DND-41 (cell line): ENCODE measurements at regions not wholly inside any gene's neighbourhood (a gene's known extent, or its start where the extent isn't known, plus 50 kb on each side); places are given as distances from the start of the nearest gene placed in this dataset.

ENCODE experiments used
- ATAC-seq: fragments of 200-7000 bp; cut with Tn5 transposase; 3 replicates; pipeline ENCODE4 v1.9.1; 2021; ENCODE audit warnings: low read depth; ENCODE audit not compliant: insufficient read depth
- DNase-seq: peaks from one replicate; pipeline ENCODE4 v3.0.0-alpha.2; 2020
- H2AFZ ChIP-seq: 2 replicates; pipeline ENCODE4 v1.6.0; 2012; ENCODE audit warnings: low read depth, low read length
- H3K27ac ChIP-seq: 2 replicates; pipeline ENCODE4 v1.5.1; 2012; ENCODE audit warnings: low read length, inconsistent platforms
- H3K27me3 ChIP-seq: fragments of 200-600 bp; sonication (generic); 2 replicates; pipeline ENCODE4 v1.6.0; 2012; ENCODE audit warnings: low read length, mild to moderate bottlenecking, inconsistent platforms; ENCODE audit not compliant: insufficient read depth, poor library complexity
- H3K36me3 ChIP-seq: 2 replicates; pipeline ENCODE4 v1.5.1; 2012; ENCODE audit warnings: low read length, inconsistent platforms; ENCODE audit not compliant: insufficient read depth
- H3K4me1 ChIP-seq: 2 replicates; pipeline ENCODE4 v1.5.1; 2012; ENCODE audit warnings: mild to moderate bottlenecking, low read length; ENCODE audit not compliant: insufficient read depth
- H3K4me2 ChIP-seq: 2 replicates; pipeline ENCODE4 v1.6.0; 2012; ENCODE audit warnings: mild to moderate bottlenecking, moderate library complexity, low read length, inconsistent platforms; ENCODE audit not compliant: insufficient read depth
- H3K4me3 ChIP-seq, 2 experiments: fragments of 200-600 bp in 1 of 2; shearing (Covaris generic) in 1 of 2; 2 replicates each; pipeline ENCODE4 v1.5.1; 2012 to 2016; ENCODE audit warnings: inconsistent platforms in 2 of 2, low read length in 2 of 2, mild to moderate bottlenecking in 2 of 2, low read depth in 1 of 2, moderate library complexity in 1 of 2
- H3K79me2 ChIP-seq: 2 replicates; pipeline ENCODE4 v1.6.0; 2012; ENCODE audit warnings: low read length, inconsistent platforms; ENCODE audit not compliant: insufficient read depth
- H3K9ac ChIP-seq: 2 replicates; pipeline ENCODE4 v1.6.0; 2012; ENCODE audit warnings: low read depth, mild to moderate bottlenecking, inconsistent platforms, low read length, moderate library complexity
- H3K9me3 ChIP-seq: 2 replicates; pipeline ENCODE4 v1.5.1; 2012; ENCODE audit warnings: low read length, moderate library complexity, mild to moderate bottlenecking, inconsistent platforms; ENCODE audit not compliant: insufficient read depth, severe bottlenecking
- H4K20me1 ChIP-seq: 2 replicates; pipeline ENCODE4 v1.6.0; 2012; ENCODE audit warnings: low read length; ENCODE audit not compliant: insufficient read depth
- CTCF ChIP-seq: IDR thresholded peaks from 2 replicates; pipeline ENCODE4 v1.5.1; 2012; ENCODE audit warnings: borderline replicate concordance, low read length, moderate library complexity, mild to moderate bottlenecking; ENCODE audit not compliant: poor library complexity, severe bottlenecking; ENCODE audit errors: extremely low read depth
- EZH2 ChIP-seq: IDR thresholded peaks from 3 replicates; pipeline ENCODE4 v1.6.1; 2012; ENCODE audit warnings: borderline replicate concordance, low read depth, mild to moderate bottlenecking, moderate library complexity, low read length, inconsistent platforms; ENCODE audit not compliant: severe bottlenecking

DNA sequence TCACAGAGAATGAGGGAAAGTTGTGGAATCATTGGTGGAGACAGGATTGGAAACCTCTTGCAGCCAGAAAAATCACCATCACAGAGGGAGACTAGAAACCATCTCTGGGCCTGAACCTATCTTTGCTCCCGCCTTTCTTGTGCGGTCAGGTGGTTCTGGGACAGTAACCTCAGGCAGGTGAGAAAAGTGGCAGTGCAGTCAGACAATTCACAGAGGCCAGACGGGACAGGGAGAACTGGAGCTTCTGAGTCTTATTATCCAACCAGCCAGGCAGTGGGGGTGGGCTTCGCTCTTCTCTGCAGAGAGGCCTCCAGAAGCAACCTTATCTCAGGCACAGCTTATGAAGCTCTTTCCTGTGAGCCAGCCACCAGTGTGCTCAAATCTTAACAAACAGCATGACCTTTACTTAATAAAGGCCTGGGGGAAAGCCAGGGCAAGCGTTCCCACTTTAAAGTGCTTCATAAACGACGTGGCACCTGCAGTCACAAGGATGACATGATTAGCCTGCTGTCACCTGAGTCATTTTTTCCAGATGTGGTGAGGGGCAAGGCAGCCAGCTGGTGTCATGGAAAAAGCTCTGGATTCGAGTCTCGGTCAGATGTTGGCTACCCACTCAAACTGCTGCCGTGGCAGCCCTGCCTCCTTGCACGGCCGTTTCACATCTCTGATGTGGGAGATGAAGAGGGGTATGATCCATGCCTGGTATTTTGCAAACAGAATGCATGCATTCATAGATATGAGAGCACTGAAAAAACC is 109.7 kb downstream of the B3GNT2 start:
- no peak for TF ChIP-seq EZH2
- no peak for TF ChIP-seq CTCF
- H3K4me1 ChIP-seq = no peaks in the 10 kb centered on the region
- H4K20me1 ChIP-seq = no peaks in the 10 kb centered on the region
- DNase-seq (no peak), ATAC-seq (no peak)
- no peak overlapping the region for H3K4me3 ChIP-seq
- no peaks in the 10 kb centered on the region for H3K9me3 ChIP-seq
- no peaks in the 10 kb centered on the region for H3K79me2 ChIP-seq
- no peak overlapping the region for H2AFZ ChIP-seq
- H3K4me2 ChIP-seq = no peak overlapping the region
- H3K27ac ChIP-seq = no peak overlapping the region
- H3K27me3 ChIP-seq = no peaks in the 10 kb centered on the region
- H3K9ac ChIP-seq = no peak overlapping the region
- H3K36me3 ChIP-seq = no peaks in the 10 kb centered on the region

DNA sequence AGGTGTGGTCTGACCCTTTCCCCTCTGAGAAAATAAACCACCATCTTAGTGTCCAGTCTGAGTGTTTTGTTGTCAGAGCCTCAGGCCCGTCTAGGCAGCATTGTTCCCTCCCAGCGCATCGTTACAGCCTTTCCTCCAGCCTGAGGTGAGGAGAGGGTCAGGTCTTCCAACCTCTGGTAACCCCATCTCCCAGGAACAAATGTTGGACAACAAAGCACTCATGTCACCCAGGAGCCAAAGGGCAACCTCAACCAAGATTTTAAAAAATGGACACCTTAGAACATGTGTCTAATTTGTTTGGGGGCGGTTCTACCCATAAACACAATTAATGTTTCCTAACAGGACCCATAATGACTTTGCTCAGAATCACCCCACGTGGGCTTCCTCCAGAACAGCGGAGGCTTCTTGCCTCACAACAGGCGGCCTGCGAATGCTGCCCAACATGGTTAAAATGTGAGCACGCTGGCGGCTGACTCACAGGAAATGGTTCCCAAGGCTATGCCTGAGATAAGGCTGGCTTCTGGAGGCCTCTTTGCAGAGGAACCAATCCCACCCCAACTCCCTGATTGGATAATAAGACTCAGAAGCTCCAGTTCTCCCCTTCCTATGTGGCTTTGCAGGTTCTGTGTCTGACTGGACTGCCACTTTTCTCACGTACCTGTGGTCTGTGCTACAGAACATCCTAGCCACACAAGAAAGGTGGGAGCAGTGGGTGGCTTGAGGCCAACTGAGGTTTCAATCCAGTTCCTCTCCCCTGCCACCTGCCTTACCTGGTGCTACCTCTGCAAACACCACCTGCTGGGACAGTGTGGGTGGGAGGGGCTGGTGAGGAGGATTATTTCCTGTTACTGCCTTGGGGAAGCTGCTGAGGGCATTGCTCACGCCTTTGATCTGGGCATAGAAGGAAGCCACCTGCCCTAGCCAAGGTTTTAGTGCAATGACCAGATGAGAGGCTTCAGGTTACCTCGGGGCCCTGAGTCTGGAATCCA is 108.8 kb downstream of the B3GNT2 start:
- Histone ChIP-seq H2AFZ (no peak overlapping the region), H3K4me1 (no peaks in the 10 kb centered on the region), H3K27me3 (no peaks in the 10 kb centered on the region), H3K79me2 (no peaks in the 10 kb centered on the region), H3K36me3 (no peaks in the 10 kb centered on the region), H3K4me2 (no peak overlapping the region), H3K27ac (no peak overlapping the region), H3K4me3 (no peak overlapping the region), H3K9me3 (no peaks in the 10 kb centered on the region), H3K9ac (no peak overlapping the region), H4K20me1 (no peaks in the 10 kb centered on the region)
- TF ChIP-seq CTCF (no peak), EZH2 (no peak)
- ATAC-seq (peak; percentile 52; the same call in 2 of the 3 replicates), DNase-seq (peak; percentile 36)

GRCh38 chr2:62303788-62304187 is 107.9 kb downstream of the B3GNT2 start:
- no peak overlapping the region for H3K4me2 ChIP-seq

More at GRCh38 chr2:62303788-62304187, 107.9 kb downstream of the B3GNT2 start:
- Histone ChIP-seq H4K20me1 (no peaks in the 10 kb centered on the region), H2AFZ (no peak overlapping the region), H3K4me3 (no peak overlapping the region), H3K4me1 (no peaks in the 10 kb centered on the region), H3K9ac (no peak overlapping the region), H3K79me2 (no peaks in the 10 kb centered on the region), H3K36me3 (no peaks in the 10 kb centered on the region), H3K27me3 (no peaks in the 10 kb centered on the region), H3K9me3 (no peaks in the 10 kb centered on the region), H3K27ac (no peak overlapping the region)
- TF ChIP-seq EZH2 (no peak), CTCF (no peak)
- ATAC-seq = no peak
- no peak for DNase-seq
